HG02623 (cell line): ENCODE measurements at regions not wholly inside any gene's neighbourhood (a gene's known extent, or its start where the extent isn't known, plus 50 kb on each side); places are given as distances from the start of the nearest gene placed in this dataset.
A peak's percentile ranks its signal among the peaks of the same experiment; 100 is the strongest.
"Not testable (repeated sequence)": the region's sequence is repeated elsewhere in the genome, so short reads cannot be mapped to it uniquely, and the experiment has no call there.

Experiments
- ATAC-seq: cut with Tn5 transposase; IDR thresholded peaks from one replicate; pipeline ENCODE4 v1.9.1; 2021; ENCODE audit warnings: moderate library complexity; ENCODE audit not compliant: unreplicated experiment

- ATAC-seq, result peak; percentile 85
Measured at GRCh38 chr1:224029286-224030025, 84.5 kb upstream of the FBXO28 start.

GRCh38 chr1:224028802-224029201 lies 85.1 kb upstream of the FBXO28 start:
- ATAC-seq, result not testable (repeated sequence)

- not testable (repeated sequence) for ATAC-seq
Measured at GRCh38 chr1:224023122-224023521, 90.8 kb upstream of the FBXO28 start.

- not testable (repeated sequence) for ATAC-seq
Measured at GRCh38 chr1:224022249-224022970, 91.5 kb upstream of the FBXO28 start.

- ATAC-seq, result not testable (repeated sequence)
Measured at GRCh38 chr1:224019866-224020265, 94.0 kb upstream of the FBXO28 start.

GRCh38 chr1:224015782-224016181 lies 98.1 kb upstream of the FBXO28 start:
- not testable (repeated sequence) for ATAC-seq

- no peak for ATAC-seq
Measured at GRCh38 chr1:224014330-224014649, 99.6 kb upstream of the FBXO28 start.

- ATAC-seq, result not testable (repeated sequence)
Measured at GRCh38 chr1:224013626-224014329, 100.1 kb upstream of the FBXO28 start.

- ATAC-seq, result not testable (repeated sequence)
Measured at GRCh38 chr1:224012807-224013434, 101.0 kb upstream of the FBXO28 start.

GRCh38 chr1:224012162-224012561 lies 101.7 kb upstream of the FBXO28 start:
- not testable (repeated sequence) for ATAC-seq

- ATAC-seq, result not testable (repeated sequence)
Measured at GRCh38 chr1:224011751-224012150, 102.2 kb upstream of the FBXO28 start.

- ATAC-seq, result not testable (repeated sequence)
Measured at GRCh38 chr1:224011153-224011552, 102.8 kb upstream of the FBXO28 start.

- ATAC-seq, result not testable (repeated sequence)
Measured at GRCh38 chr1:224005973-224006372, 107.9 kb upstream of the FBXO28 start.

GRCh38 chr1:224004552-224005315 lies 109.2 kb upstream of the FBXO28 start:
- not testable (repeated sequence) for ATAC-seq

GRCh38 chr1:224003896-224004295 lies 110.0 kb upstream of the FBXO28 start:
- ATAC-seq, result not testable (repeated sequence)

GRCh38 chr1:224001757-224002156 lies 112.2 kb upstream of the FBXO28 start:
- ATAC-seq, result not testable (repeated sequence)

- not testable (repeated sequence) for ATAC-seq
Measured at GRCh38 chr1:223999761-224000160, 114.2 kb upstream of the FBXO28 start.

- not testable (repeated sequence) for ATAC-seq
Measured at GRCh38 chr1:223998676-223999455, 115.0 kb upstream of the FBXO28 start.

- not testable (repeated sequence) for ATAC-seq
Measured at GRCh38 chr1:223996376-223996775, 117.5 kb upstream of the FBXO28 start.
